ENCODE measurements at regions not wholly inside any gene's neighbourhood (a gene's known extent, or its start where the extent isn't known, plus 50 kb on each side); places are given as distances from the start of the nearest gene placed in this dataset.

- Histone ChIP-seq H3K4me1 (ENCODE audit: control insufficient read depth in 1 of 2, insufficient read depth in 1 of 2, low read depth in 1 of 2, low read length in 1 of 2) (no peaks in the 10 kb centered on the region), H3K9me3 (no peaks in the 10 kb centered on the region), H3K4me3 (ENCODE audit: low read depth in 1 of 2, low read length in 1 of 2) (no peak overlapping the region), H3K27ac (no peak overlapping the region), H3K36me3 (no peaks in the 10 kb centered on the region), H3K27me3 (no peaks in the 10 kb centered on the region)
- TF ChIP-seq CTCF (IDR thresholded peaks at IDR 0.05): no peak
These were observed 189.8 kb downstream of the HINT1 start for GRCh38 chr5:130975299-130975698.

- no peak for TF ChIP-seq CTCF (IDR thresholded peaks at IDR 0.05)
These were observed 190.9 kb downstream of the HINT1 start for GRCh38 chr5:130974021-130974683.

GRCh38 chr5:130966990-130967525 lies 198.0 kb downstream of the HINT1 start:
- TF ChIP-seq CTCF (IDR thresholded peaks at IDR 0.05): no peak
- H3K9me3 ChIP-seq: no peaks in the 10 kb centered on the region
- no peaks in the 10 kb centered on the region for H3K4me1 ChIP-seq (ENCODE audit: control insufficient read depth in 1 of 2, insufficient read depth in 1 of 2, low read depth in 1 of 2, low read length in 1 of 2)
- H3K36me3 ChIP-seq: no peaks in the 10 kb centered on the region
- no peak overlapping the region for H3K27ac ChIP-seq
- H3K27me3 ChIP-seq: no peaks in the 10 kb centered on the region
- no peak overlapping the region for H3K4me3 ChIP-seq (ENCODE audit: low read depth in 1 of 2, low read length in 1 of 2)

More at GRCh38 chr5:130974021-130974683, 190.9 kb downstream of the HINT1 start:
- Histone ChIP-seq H3K4me1 (ENCODE audit: control insufficient read depth in 1 of 2, insufficient read depth in 1 of 2, low read depth in 1 of 2, low read length in 1 of 2) (no peaks in the 10 kb centered on the region), H3K9me3 (no peaks in the 10 kb centered on the region), H3K27ac (no peak overlapping the region), H3K36me3 (no peaks in the 10 kb centered on the region), H3K27me3 (no peaks in the 10 kb centered on the region), H3K4me3 (ENCODE audit: low read depth in 1 of 2, low read length in 1 of 2) (no peak overlapping the region)

GRCh38 chr5:130965920-130966319 lies 199.1 kb downstream of the HINT1 start:
- H3K4me3 ChIP-seq (ENCODE audit: low read depth in 1 of 2, low read length in 1 of 2): no peak overlapping the region
- no peaks in the 10 kb centered on the region for H3K4me1 ChIP-seq (ENCODE audit: control insufficient read depth in 1 of 2, insufficient read depth in 1 of 2, low read depth in 1 of 2, low read length in 1 of 2)
- no peak overlapping the region for H3K27ac ChIP-seq
- no peaks in the 10 kb centered on the region for H3K9me3 ChIP-seq
- no peaks in the 10 kb centered on the region for H3K36me3 ChIP-seq
- no peak for TF ChIP-seq CTCF (IDR thresholded peaks at IDR 0.05)
- no peaks in the 10 kb centered on the region for H3K27me3 ChIP-seq

GRCh38 chr5:130965360-130965759 lies 199.7 kb downstream of the HINT1 start:
- Histone ChIP-seq H3K27ac (no peak overlapping the region), H3K9me3 (no peaks in the 10 kb centered on the region), H3K36me3 (no peaks in the 10 kb centered on the region), H3K4me1 (ENCODE audit: control insufficient read depth in 1 of 2, insufficient read depth in 1 of 2, low read depth in 1 of 2, low read length in 1 of 2) (no peaks in the 10 kb centered on the region), H3K4me3 (ENCODE audit: low read depth in 1 of 2, low read length in 1 of 2) (no peak overlapping the region), H3K27me3 (no peaks in the 10 kb centered on the region)
- no peak for TF ChIP-seq CTCF (IDR thresholded peaks at IDR 0.05)

Data from neutrophil (primary cell).